Stimulated activated naive CD8-positive, alpha-beta T cell treated with anti-CD3 and anti-CD28 coated beads, Interleukin-15, Interleukin-2, amounts not matched to agents 100 U/mL and 50 U/mL, for 24 hours (primary cell): ENCODE measurements at regions not wholly inside any gene's neighbourhood (a gene's known extent, or its start where the extent isn't known, plus 50 kb on each side); places are given as distances from the start of the nearest gene placed in this dataset.

Source experiments
- ATAC-seq: fragments of 150-1000 bp; cut with Tn5 transposase; one replicate; pipeline ENCODE4 v1.10.0; 2021
- DNase-seq: peaks from one replicate; pipeline ENCODE4 v3.0.0; 2021

GRCh38 chr2:20539776-20540586 lies 93.1 kb downstream of the RHOB start:
- no peak for ATAC-seq
- DNase-seq: no peak

- ATAC-seq: no peak
Measured at GRCh38 chr2:20540587-20541293, 93.9 kb downstream of the RHOB start.

GRCh38 chr2:20541294-20541640 lies 94.4 kb downstream of the RHOB start:
- DNase-seq: no peak
- no peak for ATAC-seq

More at GRCh38 chr2:20540587-20541293, 93.9 kb downstream of the RHOB start:
- DNase-seq: no peak

GRCh38 chr2:20541651-20542050 lies 94.8 kb downstream of the RHOB start:
- ATAC-seq (no peak), DNase-seq (no peak)

GRCh38 chr2:20542269-20542668 lies 95.4 kb downstream of the RHOB start:
- ATAC-seq: no peak
- DNase-seq: no peak

GRCh38 chr2:20542746-20543468 lies 96.0 kb downstream of the RHOB start:
- DNase-seq (no peak), ATAC-seq (no peak)

GRCh38 chr2:20543469-20544152 lies 96.7 kb downstream of the RHOB start:
- no peak for DNase-seq
- no peak for ATAC-seq

GRCh38 chr2:20544153-20544747 lies 97.4 kb downstream of the RHOB start:
- DNase-seq (no peak), ATAC-seq (no peak)

- ATAC-seq (no peak), DNase-seq (no peak)
Measured at GRCh38 chr2:20549144-20549543, 101.8 kb downstream of the HS1BP3 start.

GRCh38 chr2:20549691-20550348 lies 101.1 kb downstream of the HS1BP3 start:
- ATAC-seq (no peak), DNase-seq (no peak)

- ATAC-seq: no peak
- DNase-seq: no peak
Measured at GRCh38 chr2:20551260-20551944, 99.5 kb downstream of the HS1BP3 start.

GRCh38 chr2:20551945-20552328 lies 99.0 kb downstream of the HS1BP3 start:
- DNase-seq (no peak), ATAC-seq (no peak)

GRCh38 chr2:20552847-20553246 lies 98.1 kb downstream of the HS1BP3 start:
- DNase-seq (no peak), ATAC-seq (no peak)

- ATAC-seq: no peak
- no peak for DNase-seq
Measured at GRCh38 chr2:20553580-20553979, 97.3 kb downstream of the HS1BP3 start.

- ATAC-seq (no peak), DNase-seq (no peak)
Measured at GRCh38 chr2:20555954-20556353, 94.9 kb downstream of the HS1BP3 start.

- DNase-seq (no peak), ATAC-seq (no peak)
Measured at GRCh38 chr2:20556756-20557155, 94.1 kb downstream of the HS1BP3 start.

GRCh38 chr2:20557226-20557625 lies 93.7 kb downstream of the HS1BP3 start:
- DNase-seq: no peak
- ATAC-seq: no peak

GRCh38 chr2:20557635-20558034 lies 93.3 kb downstream of the HS1BP3 start:
- DNase-seq: no peak
- no peak for ATAC-seq

GRCh38 chr2:20558391-20559150 lies 92.3 kb downstream of the HS1BP3 start:
- DNase-seq: no peak
- no peak for ATAC-seq

GRCh38 chr2:20559277-20559676 lies 91.6 kb downstream of the HS1BP3 start:
- ATAC-seq: no peak
- DNase-seq: no peak
